B cell (primary cell): ENCODE measurements at regions not wholly inside any gene's neighbourhood (a gene's known extent, or its start where the extent isn't known, plus 50 kb on each side); places are given as distances from the start of the nearest gene placed in this dataset.

Experiments
- EZH2 ChIP-seq: IDR thresholded peaks from 2 replicates; pipeline ENCODE4 v1.6.1; 2012; ENCODE audit warnings: borderline replicate concordance, low read depth, mild to moderate bottlenecking, moderate library complexity, low read length; ENCODE audit not compliant: insufficient read depth, poor library complexity, severe bottlenecking
- TF ChIP-seq, protein P1 (sequence below): fragments of 200-600 bp; IDR thresholded peaks from one replicate; pipeline ENCODE4 v1.8.0; 2022; ENCODE audit warnings: antibody characterized with exemption, mild to moderate bottlenecking

GRCh38 chrX:22347491-22347890 lies 74.8 kb downstream of the CBLL2 start:
- TF ChIP-seq, protein P1, sequence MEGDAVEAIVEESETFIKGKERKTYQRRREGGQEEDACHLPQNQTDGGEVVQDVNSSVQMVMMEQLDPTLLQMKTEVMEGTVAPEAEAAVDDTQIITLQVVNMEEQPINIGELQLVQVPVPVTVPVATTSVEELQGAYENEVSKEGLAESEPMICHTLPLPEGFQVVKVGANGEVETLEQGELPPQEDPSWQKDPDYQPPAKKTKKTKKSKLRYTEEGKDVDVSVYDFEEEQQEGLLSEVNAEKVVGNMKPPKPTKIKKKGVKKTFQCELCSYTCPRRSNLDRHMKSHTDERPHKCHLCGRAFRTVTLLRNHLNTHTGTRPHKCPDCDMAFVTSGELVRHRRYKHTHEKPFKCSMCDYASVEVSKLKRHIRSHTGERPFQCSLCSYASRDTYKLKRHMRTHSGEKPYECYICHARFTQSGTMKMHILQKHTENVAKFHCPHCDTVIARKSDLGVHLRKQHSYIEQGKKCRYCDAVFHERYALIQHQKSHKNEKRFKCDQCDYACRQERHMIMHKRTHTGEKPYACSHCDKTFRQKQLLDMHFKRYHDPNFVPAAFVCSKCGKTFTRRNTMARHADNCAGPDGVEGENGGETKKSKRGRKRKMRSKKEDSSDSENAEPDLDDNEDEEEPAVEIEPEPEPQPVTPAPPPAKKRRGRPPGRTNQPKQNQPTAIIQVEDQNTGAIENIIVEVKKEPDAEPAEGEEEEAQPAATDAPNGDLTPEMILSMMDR = no peak
- TF ChIP-seq EZH2 = no peak
